ENCODE measurements at regions not wholly inside any gene's neighbourhood (a gene's known extent, or its start where the extent isn't known, plus 50 kb on each side); places are given as distances from the start of the nearest gene placed in this dataset.

DNA sequence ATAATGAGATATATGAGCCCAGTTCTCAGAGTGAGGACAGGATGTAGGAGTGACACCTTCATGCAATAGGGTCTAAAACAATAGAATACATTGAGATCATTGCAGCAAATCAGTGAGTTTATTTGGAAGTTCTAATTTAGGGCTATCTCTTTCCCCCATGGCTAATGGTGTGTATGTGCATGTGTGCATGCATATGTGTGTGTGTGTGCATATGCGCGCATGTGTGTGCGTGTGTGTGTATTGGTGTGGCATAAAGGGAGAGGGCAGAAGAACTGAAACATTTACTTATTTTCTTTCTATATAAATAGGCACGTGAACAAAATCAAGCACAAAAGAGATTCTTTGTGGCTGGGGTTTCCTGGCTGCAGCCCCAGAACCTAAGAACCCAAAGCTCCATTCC is 115.7 kb upstream of the VEPH1 start:
- ChIA-PET RAD21 (ENCODE audit: low non-redundant PET in 1 of 2, low total read pairs in 2 of 2, uncharacterized antibody in 2 of 2, unreplicated experiment in 2 of 2) (no interaction called here), CTCF (interaction anchor here (0.8 kb wide), 1 partner anchor 913 kb away, joined by 5 read pairs; no protein-coding TSS in a partner anchor)
- no peak overlapping the region for H3K4me2 ChIP-seq (ENCODE audit: low read length)

More for the DNA sequence above, 115.7 kb upstream of the VEPH1 start:
- no peaks in the 10 kb centered on the region for H3K27me3 ChIP-seq (ENCODE audit: insufficient read depth, low read length)
- POLR2A ChIA-PET = no interaction called here
- no peaks in the 10 kb centered on the region for H4K20me1 ChIP-seq (ENCODE audit: insufficient read depth)
- H3K4me1 ChIP-seq (ENCODE audit: control insufficient read depth in 1 of 2, insufficient read depth in 2 of 2, low read length in 2 of 2) = peaks cover 0 to 5% of the 10 kb centered on the region in 2 experiments; a peak in 1 of 4 replicates
- no peak overlapping the region for H3K9ac ChIP-seq (ENCODE audit: low read length)
- no peak overlapping the region for H3K27ac ChIP-seq (ENCODE audit: low read depth, low read length)
- no peaks in the 10 kb centered on the region for H3K36me3 ChIP-seq (ENCODE audit: control insufficient read depth in 1 of 2, insufficient read depth in 2 of 2, low read length in 2 of 2)
- no peaks in the 10 kb centered on the region for H3K9me3 ChIP-seq (ENCODE audit: control insufficient read depth in 1 of 2, insufficient read depth in 1 of 2, low read depth in 1 of 2, low read length in 2 of 2)
- intact Hi-C loops (cut with micrococcal nuclease) = loop anchor here (1.0 to 10.0 kb wide), 3 partner anchors 815 to 1026 kb away; partner anchors contain the start of gene GFM1
- BruUV-seq (replicated peaks) = no TSS peak
- no peak for DNase-seq (ENCODE audit: low read depth, low spot score)
- peak overlapping the region; percentile 66 for H2AFZ ChIP-seq (ENCODE audit: low read depth, low read length, poor library complexity, severe bottlenecking)
- no peaks in the 10 kb centered on the region for H3K9me2 ChIP-seq (ENCODE audit: insufficient read depth)
- no peak for ATAC-seq
- TF ChIP-seq TCF7L2 (IDR thresholded peaks at IDR 0.05; ENCODE audit: borderline replicate concordance, extremely low read depth, insufficient read depth, insufficient read length) (no peak), SP1 (IDR thresholded peaks at IDR 0.05; ENCODE audit: low read depth) (no peak), YY1 (IDR thresholded peaks at IDR 0.05; ENCODE audit: extremely low read depth, insufficient replicate concordance, low read depth, low read length) (no peak), EZH2 (IDR thresholded peaks at IDR 0.05) (no peak), POLR2AphosphoS5 (IDR thresholded peaks at IDR 0.05; ENCODE audit: low read depth, low read length) (no peak), SRF (IDR thresholded peaks at IDR 0.05; ENCODE audit: low read depth) (no peak), SIN3A (IDR thresholded peaks at IDR 0.05; ENCODE audit: low read depth) (no peak)
- TF ChIP-seq, protein P1, sequence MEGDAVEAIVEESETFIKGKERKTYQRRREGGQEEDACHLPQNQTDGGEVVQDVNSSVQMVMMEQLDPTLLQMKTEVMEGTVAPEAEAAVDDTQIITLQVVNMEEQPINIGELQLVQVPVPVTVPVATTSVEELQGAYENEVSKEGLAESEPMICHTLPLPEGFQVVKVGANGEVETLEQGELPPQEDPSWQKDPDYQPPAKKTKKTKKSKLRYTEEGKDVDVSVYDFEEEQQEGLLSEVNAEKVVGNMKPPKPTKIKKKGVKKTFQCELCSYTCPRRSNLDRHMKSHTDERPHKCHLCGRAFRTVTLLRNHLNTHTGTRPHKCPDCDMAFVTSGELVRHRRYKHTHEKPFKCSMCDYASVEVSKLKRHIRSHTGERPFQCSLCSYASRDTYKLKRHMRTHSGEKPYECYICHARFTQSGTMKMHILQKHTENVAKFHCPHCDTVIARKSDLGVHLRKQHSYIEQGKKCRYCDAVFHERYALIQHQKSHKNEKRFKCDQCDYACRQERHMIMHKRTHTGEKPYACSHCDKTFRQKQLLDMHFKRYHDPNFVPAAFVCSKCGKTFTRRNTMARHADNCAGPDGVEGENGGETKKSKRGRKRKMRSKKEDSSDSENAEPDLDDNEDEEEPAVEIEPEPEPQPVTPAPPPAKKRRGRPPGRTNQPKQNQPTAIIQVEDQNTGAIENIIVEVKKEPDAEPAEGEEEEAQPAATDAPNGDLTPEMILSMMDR (IDR thresholded peaks at IDR 0.05 in 2 of 3, conservative IDR thresholded peaks at IDR 0.05 in 1 of 3; ENCODE audit: borderline replicate concordance in 1 of 3, insufficient read depth in 1 of 3, low read depth in 2 of 3, low read length in 2 of 3) = no peak
- TF ChIP-seq, protein P2, sequence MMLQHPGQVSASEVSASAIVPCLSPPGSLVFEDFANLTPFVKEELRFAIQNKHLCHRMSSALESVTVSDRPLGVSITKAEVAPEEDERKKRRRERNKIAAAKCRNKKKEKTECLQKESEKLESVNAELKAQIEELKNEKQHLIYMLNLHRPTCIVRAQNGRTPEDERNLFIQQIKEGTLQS (IDR thresholded peaks at IDR 0.05) = no peak
- TF ChIP-seq, protein P3, sequence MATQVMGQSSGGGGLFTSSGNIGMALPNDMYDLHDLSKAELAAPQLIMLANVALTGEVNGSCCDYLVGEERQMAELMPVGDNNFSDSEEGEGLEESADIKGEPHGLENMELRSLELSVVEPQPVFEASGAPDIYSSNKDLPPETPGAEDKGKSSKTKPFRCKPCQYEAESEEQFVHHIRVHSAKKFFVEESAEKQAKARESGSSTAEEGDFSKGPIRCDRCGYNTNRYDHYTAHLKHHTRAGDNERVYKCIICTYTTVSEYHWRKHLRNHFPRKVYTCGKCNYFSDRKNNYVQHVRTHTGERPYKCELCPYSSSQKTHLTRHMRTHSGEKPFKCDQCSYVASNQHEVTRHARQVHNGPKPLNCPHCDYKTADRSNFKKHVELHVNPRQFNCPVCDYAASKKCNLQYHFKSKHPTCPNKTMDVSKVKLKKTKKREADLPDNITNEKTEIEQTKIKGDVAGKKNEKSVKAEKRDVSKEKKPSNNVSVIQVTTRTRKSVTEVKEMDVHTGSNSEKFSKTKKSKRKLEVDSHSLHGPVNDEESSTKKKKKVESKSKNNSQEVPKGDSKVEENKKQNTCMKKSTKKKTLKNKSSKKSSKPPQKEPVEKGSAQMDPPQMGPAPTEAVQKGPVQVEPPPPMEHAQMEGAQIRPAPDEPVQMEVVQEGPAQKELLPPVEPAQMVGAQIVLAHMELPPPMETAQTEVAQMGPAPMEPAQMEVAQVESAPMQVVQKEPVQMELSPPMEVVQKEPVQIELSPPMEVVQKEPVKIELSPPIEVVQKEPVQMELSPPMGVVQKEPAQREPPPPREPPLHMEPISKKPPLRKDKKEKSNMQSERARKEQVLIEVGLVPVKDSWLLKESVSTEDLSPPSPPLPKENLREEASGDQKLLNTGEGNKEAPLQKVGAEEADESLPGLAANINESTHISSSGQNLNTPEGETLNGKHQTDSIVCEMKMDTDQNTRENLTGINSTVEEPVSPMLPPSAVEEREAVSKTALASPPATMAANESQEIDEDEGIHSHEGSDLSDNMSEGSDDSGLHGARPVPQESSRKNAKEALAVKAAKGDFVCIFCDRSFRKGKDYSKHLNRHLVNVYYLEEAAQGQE (IDR thresholded peaks at IDR 0.05; ENCODE audit: low read depth) = no peak
- H3K4me3 ChIP-seq (replicated peaks in 1 of 2; ENCODE audit: low read depth in 1 of 2, low read length in 2 of 2) = no peak overlapping the region
- H3K79me2 ChIP-seq (ENCODE audit: insufficient read depth, low read length) = no peaks in the 10 kb centered on the region
